ENCODE measurements at regions not wholly inside any gene's neighbourhood (a gene's known extent, or its start where the extent isn't known, plus 50 kb on each side); places are given as distances from the start of the nearest gene placed in this dataset.

DNA sequence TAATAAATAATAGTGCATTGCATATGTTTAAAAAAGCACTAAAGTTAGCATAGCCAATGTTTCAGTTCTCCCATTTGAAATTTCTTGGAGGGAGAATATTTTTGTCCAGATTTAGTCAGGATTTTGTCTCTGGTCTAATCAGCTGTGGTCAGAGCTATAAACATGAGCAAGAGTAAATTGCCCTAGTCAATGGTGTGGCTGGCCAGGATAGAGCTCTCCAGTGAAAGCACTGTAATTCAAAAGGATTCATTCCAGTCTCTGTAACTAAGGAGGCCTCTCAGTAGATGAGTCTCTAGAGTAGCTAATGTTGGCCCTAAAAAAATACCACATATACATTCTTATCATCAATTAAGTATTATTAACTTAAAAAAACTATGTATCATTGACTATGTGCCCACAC, 241.6 kb downstream of the CDCA7 start:
- TF ChIP-seq EZH2 (IDR thresholded peaks at IDR 0.05) (no peak), POLR2AphosphoS5 (IDR thresholded peaks at IDR 0.05; ENCODE audit: borderline replicate concordance, low read depth, low read length) (no peak), FOXP2 (optimal IDR thresholded peaks at IDR 0.05; ENCODE audit: control extremely low read depth, extremely low read length, insufficient read depth) (no peak)
